ENCODE measurements at regions not wholly inside any gene's neighbourhood (a gene's known extent, or its start where the extent isn't known, plus 50 kb on each side); places are given as distances from the start of the nearest gene placed in this dataset.

DNA sequence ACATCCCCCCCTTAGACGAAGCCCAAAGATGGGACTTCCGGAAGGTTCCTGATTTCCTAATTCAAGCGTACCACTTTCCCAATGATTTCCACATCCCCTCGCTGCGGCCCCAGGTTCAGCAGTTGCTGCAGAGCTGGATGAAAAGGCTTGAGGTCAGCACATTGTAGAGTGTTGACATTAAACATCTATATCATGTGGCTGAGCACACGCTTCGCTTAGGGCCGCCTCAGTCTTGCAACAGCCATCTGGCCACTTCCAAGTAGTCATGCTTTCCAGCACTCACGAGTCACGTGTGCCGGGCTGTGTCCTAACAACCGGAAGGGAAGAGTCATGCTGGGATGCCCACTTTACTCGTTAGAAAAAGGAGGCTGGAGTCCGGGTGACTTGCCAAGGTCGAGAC, 340.6 kb upstream of the IRX4 start:
- no peak for DNase-seq (ENCODE audit: low spot score in 2 of 2, unreplicated experiment in 2 of 2)
- no peak overlapping the region for H3K27ac Mint-ChIP-seq
- no peaks in the 10 kb centered on the region for H3K4me1 Mint-ChIP-seq
- TF ChIP-seq, protein P1, sequence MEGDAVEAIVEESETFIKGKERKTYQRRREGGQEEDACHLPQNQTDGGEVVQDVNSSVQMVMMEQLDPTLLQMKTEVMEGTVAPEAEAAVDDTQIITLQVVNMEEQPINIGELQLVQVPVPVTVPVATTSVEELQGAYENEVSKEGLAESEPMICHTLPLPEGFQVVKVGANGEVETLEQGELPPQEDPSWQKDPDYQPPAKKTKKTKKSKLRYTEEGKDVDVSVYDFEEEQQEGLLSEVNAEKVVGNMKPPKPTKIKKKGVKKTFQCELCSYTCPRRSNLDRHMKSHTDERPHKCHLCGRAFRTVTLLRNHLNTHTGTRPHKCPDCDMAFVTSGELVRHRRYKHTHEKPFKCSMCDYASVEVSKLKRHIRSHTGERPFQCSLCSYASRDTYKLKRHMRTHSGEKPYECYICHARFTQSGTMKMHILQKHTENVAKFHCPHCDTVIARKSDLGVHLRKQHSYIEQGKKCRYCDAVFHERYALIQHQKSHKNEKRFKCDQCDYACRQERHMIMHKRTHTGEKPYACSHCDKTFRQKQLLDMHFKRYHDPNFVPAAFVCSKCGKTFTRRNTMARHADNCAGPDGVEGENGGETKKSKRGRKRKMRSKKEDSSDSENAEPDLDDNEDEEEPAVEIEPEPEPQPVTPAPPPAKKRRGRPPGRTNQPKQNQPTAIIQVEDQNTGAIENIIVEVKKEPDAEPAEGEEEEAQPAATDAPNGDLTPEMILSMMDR (IDR thresholded peaks at IDR 0.05; ENCODE audit: unreplicated experiment), result no peak
- peaks cover 12% of the 10 kb centered on the region for H3K9me3 Mint-ChIP-seq
- peaks cover 38% of the 10 kb centered on the region for H3K27me3 Mint-ChIP-seq (ENCODE audit: low read depth)
- no peaks in the 10 kb centered on the region for H3K36me3 Mint-ChIP-seq
- H3K4me3 Mint-ChIP-seq, result no peak overlapping the region

DNA sequence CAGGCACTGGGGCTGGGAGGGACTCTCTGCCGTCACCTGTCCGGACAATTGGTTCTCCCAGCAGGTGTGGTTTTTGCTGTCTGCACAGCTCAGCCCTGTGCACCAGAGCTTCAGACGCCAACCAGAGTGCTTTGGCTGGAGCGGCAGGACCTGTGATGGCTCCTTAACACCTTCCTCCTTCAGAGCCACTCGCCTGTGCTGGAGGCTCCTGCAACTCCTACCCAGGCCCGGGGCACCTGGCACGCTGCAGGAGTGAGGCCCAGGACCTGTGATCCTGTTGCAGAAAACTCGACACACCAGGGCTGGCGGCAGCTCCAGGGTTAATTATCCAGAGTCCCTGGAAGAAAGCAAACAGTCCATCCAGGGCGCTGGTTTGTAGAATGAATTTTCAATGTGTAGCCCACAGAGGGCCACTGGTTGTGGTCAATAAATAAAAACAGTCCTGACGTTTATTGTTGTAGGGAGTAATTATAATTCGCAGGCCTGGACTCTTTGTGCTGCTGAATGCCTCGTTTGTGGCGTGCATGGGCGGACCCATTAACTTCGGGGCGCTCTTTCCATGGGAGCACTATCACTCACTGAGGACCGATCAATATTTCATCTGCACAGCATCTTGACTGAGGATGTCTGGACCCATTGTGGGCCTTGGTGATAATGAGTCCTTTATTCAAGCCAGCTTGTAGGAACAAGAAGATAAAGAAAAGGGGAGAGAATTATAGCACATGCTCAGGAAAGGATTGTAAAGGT, 339.7 kb upstream of the IRX4 start:
- no peak overlapping the region for H3K4me3 Mint-ChIP-seq
- H3K27ac Mint-ChIP-seq, result no peak overlapping the region
- TF ChIP-seq, protein P1 (IDR thresholded peaks at IDR 0.05; ENCODE audit: unreplicated experiment), result no peak
- H3K27me3 Mint-ChIP-seq (ENCODE audit: low read depth), result peaks cover 36% of the 10 kb centered on the region
- DNase-seq (ENCODE audit: low spot score in 2 of 2, unreplicated experiment in 2 of 2), result no peak
- no peaks in the 10 kb centered on the region for H3K4me1 Mint-ChIP-seq
- no peaks in the 10 kb centered on the region for H3K36me3 Mint-ChIP-seq
- peaks cover 12% of the 10 kb centered on the region for H3K9me3 Mint-ChIP-seq

DNA sequence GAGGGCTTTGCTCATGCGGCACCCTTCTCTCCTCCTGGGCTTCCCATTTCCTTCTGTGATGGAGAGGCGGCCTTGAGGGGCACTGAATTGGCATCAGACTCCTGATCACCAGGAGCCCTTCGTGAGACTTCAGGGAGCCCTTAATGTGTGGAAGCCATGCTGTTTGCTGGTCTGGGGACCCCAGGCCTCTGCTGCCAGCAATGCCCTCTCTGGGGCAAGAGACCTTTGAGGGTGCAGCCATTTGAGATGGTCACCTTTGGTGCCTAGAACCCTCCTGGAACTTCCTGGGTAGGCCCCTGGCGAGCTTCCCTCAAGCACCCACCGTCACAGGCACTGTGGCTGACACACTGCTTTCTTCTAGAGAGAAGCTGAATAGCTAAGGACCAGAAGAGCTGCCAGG, 338.7 kb upstream of the IRX4 start:
- no peak overlapping the region for H3K4me3 Mint-ChIP-seq
- TF ChIP-seq, protein P1 (IDR thresholded peaks at IDR 0.05; ENCODE audit: unreplicated experiment), result no peak
- peaks cover 41% of the 10 kb centered on the region for H3K27me3 Mint-ChIP-seq (ENCODE audit: low read depth)
- H3K27ac Mint-ChIP-seq, result no peak overlapping the region
- no peaks in the 10 kb centered on the region for H3K4me1 Mint-ChIP-seq
- peaks cover 12% of the 10 kb centered on the region for H3K9me3 Mint-ChIP-seq
- H3K36me3 Mint-ChIP-seq, result no peaks in the 10 kb centered on the region
- DNase-seq (ENCODE audit: low spot score in 2 of 2, unreplicated experiment in 2 of 2), result no peak

DNA sequence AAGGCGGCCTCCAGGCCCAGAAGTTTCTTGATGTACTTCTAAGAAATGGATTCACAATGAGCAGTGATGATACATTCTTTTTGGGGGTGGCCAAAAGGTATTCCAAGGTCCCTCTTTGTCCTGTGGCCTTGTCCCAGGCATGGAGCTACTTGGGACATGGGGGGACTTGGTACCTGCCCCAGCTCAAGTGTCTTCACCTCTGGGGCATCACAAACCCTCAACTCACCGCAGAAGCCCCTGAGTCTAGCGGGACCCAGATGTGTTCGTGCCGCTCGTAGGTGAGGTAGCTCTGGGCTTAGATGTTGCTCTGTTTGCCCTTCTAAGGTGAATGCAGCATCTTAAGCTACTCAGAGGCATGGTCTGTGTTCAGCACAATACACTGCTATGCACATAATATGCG, 338.0 kb upstream of the IRX4 start:
- peaks cover 48% of the 10 kb centered on the region for H3K27me3 Mint-ChIP-seq (ENCODE audit: low read depth)
- H3K36me3 Mint-ChIP-seq, result no peaks in the 10 kb centered on the region
- H3K27ac Mint-ChIP-seq, result no peak overlapping the region
- TF ChIP-seq, protein P1 (IDR thresholded peaks at IDR 0.05; ENCODE audit: unreplicated experiment), result no peak
- H3K4me3 Mint-ChIP-seq, result no peak overlapping the region
- peaks cover 12% of the 10 kb centered on the region for H3K9me3 Mint-ChIP-seq
- no peaks in the 10 kb centered on the region for H3K4me1 Mint-ChIP-seq
- no peak for DNase-seq (ENCODE audit: low spot score in 2 of 2, unreplicated experiment in 2 of 2)

DNA sequence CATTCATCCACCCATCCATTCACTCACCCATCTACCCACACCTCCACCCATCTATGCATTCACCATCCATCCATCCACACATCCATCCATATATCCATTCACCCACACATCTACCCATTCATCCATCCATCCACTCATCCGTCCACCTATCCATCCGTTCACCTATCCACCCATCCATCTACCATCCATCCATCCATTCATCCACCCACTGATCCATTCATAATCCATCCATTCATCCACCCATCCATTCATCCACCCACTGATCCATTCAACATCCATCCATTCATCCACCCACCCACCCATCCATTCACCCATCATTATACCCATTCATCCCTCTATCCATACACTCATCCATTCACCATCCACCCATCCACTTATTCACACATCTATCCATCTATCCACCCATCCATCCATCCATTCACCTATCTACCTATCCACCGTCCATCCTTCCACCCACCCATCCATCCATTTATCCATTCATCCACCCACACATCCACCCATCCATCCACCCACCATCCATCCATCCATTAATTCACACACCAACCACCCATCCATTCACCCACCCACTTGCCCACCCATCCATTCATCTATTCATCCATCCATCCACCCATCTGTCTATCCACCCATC, 336.5 kb upstream of the IRX4 start:
- no peak for DNase-seq (ENCODE audit: low spot score in 2 of 2, unreplicated experiment in 2 of 2)
- no peak overlapping the region for H3K27ac Mint-ChIP-seq
- TF ChIP-seq, protein P1 (IDR thresholded peaks at IDR 0.05; ENCODE audit: unreplicated experiment), result no peak
- no peaks in the 10 kb centered on the region for H3K36me3 Mint-ChIP-seq
- H3K4me1 Mint-ChIP-seq, result no peaks in the 10 kb centered on the region
- H3K4me3 Mint-ChIP-seq, result no peak overlapping the region
- H3K27me3 Mint-ChIP-seq (ENCODE audit: low read depth), result peaks cover 48% of the 10 kb centered on the region
- peaks cover 12% of the 10 kb centered on the region for H3K9me3 Mint-ChIP-seq
